OCI-LY1 (cell line): ENCODE measurements at regions not wholly inside any gene's neighbourhood (a gene's known extent, or its start where the extent isn't known, plus 50 kb on each side); places are given as distances from the start of the nearest gene placed in this dataset.

ENCODE experiments used
- EZH2 ChIP-seq: fragments of 200-600 bp; sonication (generic), shearing (Covaris generic); IDR thresholded peaks from 2 replicates; pipeline ENCODE4 v1.8.0; 2017; ENCODE audit warnings: borderline replicate concordance, mixed run types, mild to moderate bottlenecking, antibody characterized with exemption, low read length, moderate library complexity, mixed read lengths
- TF ChIP-seq, protein P1 (sequence below): fragments of 200-600 bp; sonication (generic), shearing (Covaris generic); IDR thresholded peaks from 2 replicates; pipeline ENCODE4 v1.5.1; 2017; ENCODE audit warnings: mild to moderate bottlenecking, antibody characterized with exemption, low read length, moderate library complexity, mixed read lengths

GRCh38 chr2:176575237-176575744, 306.0 kb downstream of the MTX2 start:
- TF ChIP-seq, protein P1, sequence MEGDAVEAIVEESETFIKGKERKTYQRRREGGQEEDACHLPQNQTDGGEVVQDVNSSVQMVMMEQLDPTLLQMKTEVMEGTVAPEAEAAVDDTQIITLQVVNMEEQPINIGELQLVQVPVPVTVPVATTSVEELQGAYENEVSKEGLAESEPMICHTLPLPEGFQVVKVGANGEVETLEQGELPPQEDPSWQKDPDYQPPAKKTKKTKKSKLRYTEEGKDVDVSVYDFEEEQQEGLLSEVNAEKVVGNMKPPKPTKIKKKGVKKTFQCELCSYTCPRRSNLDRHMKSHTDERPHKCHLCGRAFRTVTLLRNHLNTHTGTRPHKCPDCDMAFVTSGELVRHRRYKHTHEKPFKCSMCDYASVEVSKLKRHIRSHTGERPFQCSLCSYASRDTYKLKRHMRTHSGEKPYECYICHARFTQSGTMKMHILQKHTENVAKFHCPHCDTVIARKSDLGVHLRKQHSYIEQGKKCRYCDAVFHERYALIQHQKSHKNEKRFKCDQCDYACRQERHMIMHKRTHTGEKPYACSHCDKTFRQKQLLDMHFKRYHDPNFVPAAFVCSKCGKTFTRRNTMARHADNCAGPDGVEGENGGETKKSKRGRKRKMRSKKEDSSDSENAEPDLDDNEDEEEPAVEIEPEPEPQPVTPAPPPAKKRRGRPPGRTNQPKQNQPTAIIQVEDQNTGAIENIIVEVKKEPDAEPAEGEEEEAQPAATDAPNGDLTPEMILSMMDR: no peak
- no peak for TF ChIP-seq EZH2
